ENCODE measurements at regions not wholly inside any gene's neighbourhood (a gene's known extent, or its start where the extent isn't known, plus 50 kb on each side); places are given as distances from the start of the nearest gene placed in this dataset.

GRCh38 chr2:65706411-65706810, 274.0 kb upstream of the SPRED2 start:
- TF ChIP-seq CTCF (IDR thresholded peaks at IDR 0.05; ENCODE audit: low read length) = no peak
- no peak for TF ChIP-seq EZH2 (optimal IDR thresholded peaks at IDR 0.05; ENCODE audit: low read depth, low read length)
- TF ChIP-seq EZH2phosphoT487 (IDR thresholded peaks at IDR 0.05; ENCODE audit: low read length) = no peak
- Histone ChIP-seq H3K4me2 (ENCODE audit: low read depth, low read length) (no peak overlapping the region), H3K27me3 (replicated peaks; ENCODE audit: insufficient read depth, low read length) (no peaks in the 10 kb centered on the region), H3K9me3 (replicated peaks; ENCODE audit: insufficient read depth, low read length) (no peaks in the 10 kb centered on the region), H2AFZ (ENCODE audit: low read length) (no peak overlapping the region), H3K36me3 (replicated peaks; ENCODE audit: insufficient read depth, low read length) (no peaks in the 10 kb centered on the region), H3K9me2 (replicated peaks; ENCODE audit: insufficient read depth, low read length) (no peaks in the 10 kb centered on the region), H4K20me1 (ENCODE audit: insufficient read depth, low read length) (no peaks in the 10 kb centered on the region), H3K79me2 (ENCODE audit: low read length) (no peaks in the 10 kb centered on the region), H3F3A (ENCODE audit: insufficient read depth, low read length) (no peaks in the 10 kb centered on the region), H3K9ac (ENCODE audit: low read length) (no peak overlapping the region), H3K4me3 (ENCODE audit: low read length) (no peak overlapping the region), H3K4me1 (ENCODE audit: low read length) (no peaks in the 10 kb centered on the region), H3K27ac (ENCODE audit: low read length) (no peak overlapping the region)
- no peak for DNase-seq

GRCh38 chr2:65701191-65701590, 268.8 kb upstream of the SPRED2 start:
- Histone ChIP-seq H3K4me2 (ENCODE audit: low read depth, low read length) (no peak overlapping the region), H3K4me3 (ENCODE audit: low read length) (no peak overlapping the region), H3K27ac (ENCODE audit: low read length) (no peak overlapping the region), H3K79me2 (ENCODE audit: low read length) (no peaks in the 10 kb centered on the region), H3K36me3 (replicated peaks; ENCODE audit: insufficient read depth, low read length) (no peaks in the 10 kb centered on the region), H3K9me3 (replicated peaks; ENCODE audit: insufficient read depth, low read length) (no peaks in the 10 kb centered on the region), H3K4me1 (ENCODE audit: low read length) (no peaks in the 10 kb centered on the region), H3K9ac (ENCODE audit: low read length) (no peak overlapping the region), H3K9me2 (replicated peaks; ENCODE audit: insufficient read depth, low read length) (no peaks in the 10 kb centered on the region), H2AFZ (ENCODE audit: low read length) (no peak overlapping the region), H3F3A (ENCODE audit: insufficient read depth, low read length) (no peaks in the 10 kb centered on the region), H4K20me1 (ENCODE audit: insufficient read depth, low read length) (no peaks in the 10 kb centered on the region), H3K27me3 (replicated peaks; ENCODE audit: insufficient read depth, low read length) (no peaks in the 10 kb centered on the region)
- no peak for TF ChIP-seq EZH2phosphoT487 (IDR thresholded peaks at IDR 0.05; ENCODE audit: low read length)
- TF ChIP-seq EZH2 (optimal IDR thresholded peaks at IDR 0.05; ENCODE audit: low read depth, low read length) = no peak
- no peak for TF ChIP-seq CTCF (IDR thresholded peaks at IDR 0.05; ENCODE audit: low read length)
- DNase-seq = no peak

GRCh38 chr2:65700720-65701119, 268.3 kb upstream of the SPRED2 start:
- no peaks in the 10 kb centered on the region for H4K20me1 ChIP-seq (ENCODE audit: insufficient read depth, low read length)

More at GRCh38 chr2:65700720-65701119, 268.3 kb upstream of the SPRED2 start:
- no peaks in the 10 kb centered on the region for H3K4me1 ChIP-seq (ENCODE audit: low read length)
- no peak for TF ChIP-seq EZH2phosphoT487 (IDR thresholded peaks at IDR 0.05; ENCODE audit: low read length)
- TF ChIP-seq CTCF (IDR thresholded peaks at IDR 0.05; ENCODE audit: low read length) = no peak
- TF ChIP-seq EZH2 (optimal IDR thresholded peaks at IDR 0.05; ENCODE audit: low read depth, low read length) = no peak
- H2AFZ ChIP-seq (ENCODE audit: low read length) = no peak overlapping the region
- no peaks in the 10 kb centered on the region for H3F3A ChIP-seq (ENCODE audit: insufficient read depth, low read length)
- no peak overlapping the region for H3K27ac ChIP-seq (ENCODE audit: low read length)
- H3K4me3 ChIP-seq (ENCODE audit: low read length) = no peak overlapping the region
- no peaks in the 10 kb centered on the region for H3K36me3 ChIP-seq (replicated peaks; ENCODE audit: insufficient read depth, low read length)
- H3K9ac ChIP-seq (ENCODE audit: low read length) = no peak overlapping the region
- no peak overlapping the region for H3K4me2 ChIP-seq (ENCODE audit: low read depth, low read length)
- no peaks in the 10 kb centered on the region for H3K9me3 ChIP-seq (replicated peaks; ENCODE audit: insufficient read depth, low read length)
- no peaks in the 10 kb centered on the region for H3K9me2 ChIP-seq (replicated peaks; ENCODE audit: insufficient read depth, low read length)
- H3K79me2 ChIP-seq (ENCODE audit: low read length) = no peaks in the 10 kb centered on the region
- H3K27me3 ChIP-seq (replicated peaks; ENCODE audit: insufficient read depth, low read length) = no peaks in the 10 kb centered on the region
- no peak for DNase-seq
